ENCODE measurements at regions not wholly inside any gene's neighbourhood (a gene's known extent, or its start where the extent isn't known, plus 50 kb on each side); places are given as distances from the start of the nearest gene placed in this dataset.

GRCh38 chr14:96980835-96981234 lies 183.7 kb downstream of the VRK1 start:
- DNase-seq (ENCODE audit: low spot score): no peak

GRCh38 chr14:96986256-96987085 lies 189.3 kb downstream of the VRK1 start:
- DNase-seq (ENCODE audit: low spot score): no peak

- DNase-seq (ENCODE audit: low spot score): peak; percentile 9
Observed at GRCh38 chr14:96987086-96987474, 189.9 kb downstream of the VRK1 start.

GRCh38 chr14:96987771-96988170 lies 190.6 kb downstream of the VRK1 start:
- no peak for DNase-seq (ENCODE audit: low spot score)

GRCh38 chr14:96989306-96989705 lies 192.1 kb downstream of the VRK1 start:
- no peak for DNase-seq (ENCODE audit: low spot score)

- DNase-seq (ENCODE audit: low spot score): no peak
Observed at GRCh38 chr14:96991226-96991625, 194.0 kb downstream of the VRK1 start.

- DNase-seq (ENCODE audit: low spot score): no peak
Observed at GRCh38 chr14:96994999-96995398, 197.8 kb downstream of the VRK1 start.

GRCh38 chr14:96997269-96997668 lies 200.1 kb downstream of the VRK1 start:
- no peak for DNase-seq (ENCODE audit: low spot score)

GRCh38 chr14:96997996-96998395 lies 200.8 kb downstream of the VRK1 start:
- no peak for DNase-seq (ENCODE audit: low spot score)

GRCh38 chr14:96999654-97000155 lies 202.5 kb downstream of the VRK1 start:
- DNase-seq (ENCODE audit: low spot score): no peak

GRCh38 chr14:97002454-97002853 lies 205.3 kb downstream of the VRK1 start:
- no peak for DNase-seq (ENCODE audit: low spot score)

- no peak for DNase-seq (ENCODE audit: low spot score)
Observed at GRCh38 chr14:97005934-97006333, 208.8 kb downstream of the VRK1 start.

- DNase-seq (ENCODE audit: low spot score): no peak
Observed at GRCh38 chr14:97010491-97011160, 213.4 kb downstream of the VRK1 start.

- DNase-seq (ENCODE audit: low spot score): no peak
Observed at GRCh38 chr14:97013878-97014277, 216.7 kb downstream of the VRK1 start.

- no peak for DNase-seq (ENCODE audit: low spot score)
Observed at GRCh38 chr14:97021001-97021400, 223.8 kb downstream of the VRK1 start.

- DNase-seq (ENCODE audit: low spot score): no peak
Observed at GRCh38 chr14:97021571-97022168, 224.5 kb downstream of the VRK1 start.

- DNase-seq (ENCODE audit: low spot score): no peak
Observed at GRCh38 chr14:97022741-97023140, 225.6 kb downstream of the VRK1 start.

- no peak for DNase-seq (ENCODE audit: low spot score)
Observed at GRCh38 chr14:97023871-97024270, 226.7 kb downstream of the VRK1 start.

- DNase-seq (ENCODE audit: low spot score): no peak
Observed at GRCh38 chr14:97024300-97024699, 227.1 kb downstream of the VRK1 start.

- DNase-seq (ENCODE audit: low spot score): peak; percentile 58
Observed at GRCh38 chr14:97025722-97026121, 228.5 kb downstream of the VRK1 start.

GRCh38 chr14:97027256-97027999 lies 230.2 kb downstream of the VRK1 start:
- no peak for DNase-seq (ENCODE audit: low spot score)

GRCh38 chr14:97028382-97028781 lies 231.2 kb downstream of the VRK1 start:
- no peak for DNase-seq (ENCODE audit: low spot score)
